ENCODE measurements at regions not wholly inside any gene's neighbourhood (a gene's known extent, or its start where the extent isn't known, plus 50 kb on each side); places are given as distances from the start of the nearest gene placed in this dataset.

DNA sequence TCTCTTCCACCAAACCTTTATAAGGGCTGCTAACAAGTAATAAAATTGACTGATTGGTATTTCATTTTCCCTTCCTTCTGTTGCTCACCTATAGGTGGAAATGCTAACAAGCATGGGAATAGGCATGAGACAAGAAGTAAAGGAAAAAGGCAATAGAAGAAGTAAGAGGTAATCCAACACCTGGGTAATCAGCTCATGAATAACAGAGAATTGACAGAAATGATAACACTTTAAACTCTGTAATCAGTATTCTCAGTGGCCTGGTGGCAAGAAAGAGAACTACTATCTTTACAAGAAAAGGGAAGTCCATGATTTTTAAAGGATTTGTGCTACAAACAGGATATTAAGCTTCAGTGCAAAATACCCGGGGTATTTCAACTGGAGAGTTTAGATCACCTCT lies 737.8 kb downstream of the RERGL start:
- DNase-seq (ENCODE audit: low spot score): peak; percentile 1
- no TSS peak for BruUV-seq (replicated peaks)
- intact Hi-C loops (cut with micrococcal nuclease; ENCODE audit: unreplicated experiment): loop anchor here (10.0 kb wide), 1 partner anchor 947 kb away; no protein-coding TSS in a partner anchor
- Histone ChIP-seq H2AFZ (ENCODE audit: low read length) (no peak overlapping the region), H3K36me3 (ENCODE audit: insufficient read depth, low read length) (no peaks in the 10 kb centered on the region), H3K4me2 (ENCODE audit: low read length) (no peak overlapping the region), H3K27ac (ENCODE audit: low read depth, low read length, poor library complexity, severe bottlenecking) (no peak overlapping the region), H3K4me1 (ENCODE audit: insufficient read depth, low read length, poor library complexity, severe bottlenecking) (no peaks in the 10 kb centered on the region), H3K4me3 (ENCODE audit: low read depth, low read length, poor library complexity, severe bottlenecking) (no peak overlapping the region), H3K9me2 (ENCODE audit: insufficient read depth, low read length) (no peaks in the 10 kb centered on the region), H3K79me2 (ENCODE audit: insufficient read depth, low read depth, low read length) (no peaks in the 10 kb centered on the region), H4K20me1 (ENCODE audit: insufficient read depth, low read length) (no peaks in the 10 kb centered on the region), H3K9me3 (ENCODE audit: low read length) (no peaks in the 10 kb centered on the region)
- TF ChIP-seq, protein P1, sequence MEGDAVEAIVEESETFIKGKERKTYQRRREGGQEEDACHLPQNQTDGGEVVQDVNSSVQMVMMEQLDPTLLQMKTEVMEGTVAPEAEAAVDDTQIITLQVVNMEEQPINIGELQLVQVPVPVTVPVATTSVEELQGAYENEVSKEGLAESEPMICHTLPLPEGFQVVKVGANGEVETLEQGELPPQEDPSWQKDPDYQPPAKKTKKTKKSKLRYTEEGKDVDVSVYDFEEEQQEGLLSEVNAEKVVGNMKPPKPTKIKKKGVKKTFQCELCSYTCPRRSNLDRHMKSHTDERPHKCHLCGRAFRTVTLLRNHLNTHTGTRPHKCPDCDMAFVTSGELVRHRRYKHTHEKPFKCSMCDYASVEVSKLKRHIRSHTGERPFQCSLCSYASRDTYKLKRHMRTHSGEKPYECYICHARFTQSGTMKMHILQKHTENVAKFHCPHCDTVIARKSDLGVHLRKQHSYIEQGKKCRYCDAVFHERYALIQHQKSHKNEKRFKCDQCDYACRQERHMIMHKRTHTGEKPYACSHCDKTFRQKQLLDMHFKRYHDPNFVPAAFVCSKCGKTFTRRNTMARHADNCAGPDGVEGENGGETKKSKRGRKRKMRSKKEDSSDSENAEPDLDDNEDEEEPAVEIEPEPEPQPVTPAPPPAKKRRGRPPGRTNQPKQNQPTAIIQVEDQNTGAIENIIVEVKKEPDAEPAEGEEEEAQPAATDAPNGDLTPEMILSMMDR (conservative IDR thresholded peaks at IDR 0.05; ENCODE audit: low read length): 0 out of 2 replicates have a peak, but pooled peaks have one; percentile 22
- TF ChIP-seq EZH2phosphoT487 (IDR thresholded peaks at IDR 0.05; ENCODE audit: borderline replicate concordance, low read depth, low read length): no peak
- ChIA-PET CTCF (ENCODE audit: unreplicated experiment) (no interaction called here), POLR2A (no interaction called here)

DNA sequence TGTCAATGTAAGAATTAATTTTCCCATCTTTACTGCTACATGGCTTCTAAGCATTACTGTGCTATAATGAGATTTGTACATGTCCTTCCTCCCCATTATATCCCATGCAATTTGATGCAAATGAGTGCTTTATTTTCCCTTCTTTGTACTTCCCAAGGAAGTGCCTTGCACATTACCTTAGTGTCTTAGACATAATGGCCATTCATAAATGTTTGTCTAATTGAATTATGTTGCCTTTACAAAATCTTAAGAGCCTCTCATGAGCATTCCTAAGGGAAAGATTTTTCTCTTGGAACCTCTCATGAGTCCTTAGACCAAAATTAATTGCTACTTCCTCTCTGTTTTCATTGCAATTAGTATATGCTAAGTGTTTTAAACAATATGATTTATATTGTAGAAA lies 741.7 kb downstream of the RERGL start:
- Histone ChIP-seq H3K4me2 (ENCODE audit: low read length) (no peak overlapping the region), H4K20me1 (ENCODE audit: insufficient read depth, low read length) (no peaks in the 10 kb centered on the region), H3K9me3 (ENCODE audit: low read length) (no peaks in the 10 kb centered on the region), H3K9me2 (ENCODE audit: insufficient read depth, low read length) (no peaks in the 10 kb centered on the region), H3K27ac (ENCODE audit: low read depth, low read length, poor library complexity, severe bottlenecking) (no peak overlapping the region), H3K4me1 (ENCODE audit: insufficient read depth, low read length, poor library complexity, severe bottlenecking) (no peaks in the 10 kb centered on the region), H3K4me3 (ENCODE audit: low read depth, low read length, poor library complexity, severe bottlenecking) (no peak overlapping the region), H3K79me2 (ENCODE audit: insufficient read depth, low read depth, low read length) (no peaks in the 10 kb centered on the region), H2AFZ (ENCODE audit: low read length) (no peak overlapping the region), H3K36me3 (ENCODE audit: insufficient read depth, low read length) (no peaks in the 10 kb centered on the region)
- CTCF ChIA-PET (ENCODE audit: unreplicated experiment): no interaction called here
- BruUV-seq (replicated peaks): no TSS peak
- TF ChIP-seq, protein P1 (conservative IDR thresholded peaks at IDR 0.05; ENCODE audit: low read length): no peak
- TF ChIP-seq EZH2phosphoT487 (IDR thresholded peaks at IDR 0.05; ENCODE audit: borderline replicate concordance, low read depth, low read length): no peak
- POLR2A ChIA-PET: no interaction called here
- DNase-seq (ENCODE audit: low spot score): no peak
- intact Hi-C loops (cut with micrococcal nuclease; ENCODE audit: unreplicated experiment): no loop called here

- H2AFZ ChIP-seq (ENCODE audit: low read length): no peak overlapping the region
- POLR2A ChIA-PET: interaction anchor here (0.6 kb wide), 1 partner anchor 152 kb away, joined by 3 read pairs; no protein-coding TSS in a partner anchor
- H4K20me1 ChIP-seq (ENCODE audit: insufficient read depth, low read length): no peaks in the 10 kb centered on the region
- H3K9me2 ChIP-seq (ENCODE audit: insufficient read depth, low read length): no peaks in the 10 kb centered on the region
- no peak overlapping the region for H3K27ac ChIP-seq (ENCODE audit: low read depth, low read length, poor library complexity, severe bottlenecking)
- TF ChIP-seq, protein P1 (conservative IDR thresholded peaks at IDR 0.05; ENCODE audit: low read length): no peak
- no peak for TF ChIP-seq EZH2phosphoT487 (IDR thresholded peaks at IDR 0.05; ENCODE audit: borderline replicate concordance, low read depth, low read length)
- H3K4me2 ChIP-seq (ENCODE audit: low read length): no peak overlapping the region
- no peaks in the 10 kb centered on the region for H3K4me1 ChIP-seq (ENCODE audit: insufficient read depth, low read length, poor library complexity, severe bottlenecking)
- H3K79me2 ChIP-seq (ENCODE audit: insufficient read depth, low read depth, low read length): no peaks in the 10 kb centered on the region
- intact Hi-C loops (cut with micrococcal nuclease; ENCODE audit: unreplicated experiment): no loop called here
- no peak for DNase-seq (ENCODE audit: low spot score)
- CTCF ChIA-PET (ENCODE audit: unreplicated experiment): no interaction called here
- H3K36me3 ChIP-seq (ENCODE audit: insufficient read depth, low read length): no peaks in the 10 kb centered on the region
- H3K4me3 ChIP-seq (ENCODE audit: low read depth, low read length, poor library complexity, severe bottlenecking): no peak overlapping the region
- no TSS peak for BruUV-seq (replicated peaks)
- no peaks in the 10 kb centered on the region for H3K9me3 ChIP-seq (ENCODE audit: low read length)
Observed at GRCh38 chr12:17344649-17345048, 738.7 kb upstream of the LMO3 start.
